Right lobe of liver (tissue), 4 donors: ENCODE measurements at regions not wholly inside any gene's neighbourhood (a gene's known extent, or its start where the extent isn't known, plus 50 kb on each side); places are given as distances from the start of the nearest gene placed in this dataset.

ENCODE experiments used
- POLR2A ChIP-seq: fragments of 450-650 bp; IDR thresholded peaks from one replicate; pipeline ENCODE4 v1.6.1; 2017; ENCODE audit warnings: antibody characterized with exemption, mild to moderate bottlenecking
- TF ChIP-seq, protein P1 (sequence below), 4 donors: fragments of 200-600 bp in 3 of 4; fragments of 450-650 bp in 1 of 4; IDR thresholded peaks; one replicate each; pipeline versions ENCODE4 v1.5.1 to v1.8.0; 2016 to 2022; ENCODE audit warnings: antibody characterized with exemption in 4 of 4, mild to moderate bottlenecking in 2 of 4
- donor health status: DM: no; HTN: no; CAD: no.
- donor health status: DM: no; HTN: no; CAD: no.
- donor health status: DM: no; HTN: yes; CAD: no.

DNA sequence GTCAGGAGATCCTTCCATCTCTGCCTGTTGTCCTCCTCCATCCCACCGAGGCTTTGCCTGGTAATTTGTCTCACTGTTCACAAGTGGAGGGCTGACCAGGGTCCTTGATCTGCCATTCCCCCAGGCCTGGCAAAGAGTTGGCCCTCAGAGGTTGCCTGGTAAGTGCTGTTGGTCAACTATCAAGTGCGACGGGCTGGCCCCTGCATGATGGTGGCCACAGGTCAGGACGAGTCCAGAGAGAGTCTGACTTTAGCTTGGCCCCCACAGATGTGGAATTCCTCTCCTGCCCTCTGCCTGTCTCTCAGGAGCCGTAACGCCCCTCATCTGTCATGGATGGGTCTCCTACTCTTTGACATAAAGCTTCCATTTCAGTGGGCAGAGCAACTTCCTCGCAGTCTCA is 97.3 kb upstream of the SMIM21 start:
- TF ChIP-seq POLR2A: no peak
- TF ChIP-seq, protein P1, sequence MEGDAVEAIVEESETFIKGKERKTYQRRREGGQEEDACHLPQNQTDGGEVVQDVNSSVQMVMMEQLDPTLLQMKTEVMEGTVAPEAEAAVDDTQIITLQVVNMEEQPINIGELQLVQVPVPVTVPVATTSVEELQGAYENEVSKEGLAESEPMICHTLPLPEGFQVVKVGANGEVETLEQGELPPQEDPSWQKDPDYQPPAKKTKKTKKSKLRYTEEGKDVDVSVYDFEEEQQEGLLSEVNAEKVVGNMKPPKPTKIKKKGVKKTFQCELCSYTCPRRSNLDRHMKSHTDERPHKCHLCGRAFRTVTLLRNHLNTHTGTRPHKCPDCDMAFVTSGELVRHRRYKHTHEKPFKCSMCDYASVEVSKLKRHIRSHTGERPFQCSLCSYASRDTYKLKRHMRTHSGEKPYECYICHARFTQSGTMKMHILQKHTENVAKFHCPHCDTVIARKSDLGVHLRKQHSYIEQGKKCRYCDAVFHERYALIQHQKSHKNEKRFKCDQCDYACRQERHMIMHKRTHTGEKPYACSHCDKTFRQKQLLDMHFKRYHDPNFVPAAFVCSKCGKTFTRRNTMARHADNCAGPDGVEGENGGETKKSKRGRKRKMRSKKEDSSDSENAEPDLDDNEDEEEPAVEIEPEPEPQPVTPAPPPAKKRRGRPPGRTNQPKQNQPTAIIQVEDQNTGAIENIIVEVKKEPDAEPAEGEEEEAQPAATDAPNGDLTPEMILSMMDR (IDR thresholded peaks at IDR 0.05): no peak
